Neural cell (in vitro differentiated cells): ENCODE measurements at regions not wholly inside any gene's neighbourhood (a gene's known extent, or its start where the extent isn't known, plus 50 kb on each side); places are given as distances from the start of the nearest gene placed in this dataset.

Experiments
- H2AFZ ChIP-seq: fragments of 200-600, 300-800 bp; sonication (generic), shearing (Covaris generic); 2 replicates; pipeline ENCODE4 v1.6.0; 2014; ENCODE audit warnings: low read depth, mild to moderate bottlenecking, antibody characterized with exemption, low read length, moderate library complexity
- H3F3A ChIP-seq: fragments of 200-600 bp; shearing (Covaris generic); 2 replicates; pipeline ENCODE4 v1.6.1; 2016; ENCODE audit warnings: mild to moderate bottlenecking, moderate library complexity, mixed read lengths, antibody characterized with exemption, low read length; ENCODE audit not compliant: insufficient read depth, poor library complexity, severe bottlenecking
- H3K27ac ChIP-seq: fragments of 200-600, 300-800 bp; sonication (generic), shearing (Covaris generic); 2 replicates; pipeline ENCODE4 v1.5.1; 2014; ENCODE audit warnings: mild to moderate bottlenecking, low read length, moderate library complexity
- H3K27me3 ChIP-seq: fragments of 300-800, 200-600 bp; sonication (generic), shearing (Covaris generic); 2 replicates; pipeline ENCODE4 v1.6.0; 2014; ENCODE audit warnings: mild to moderate bottlenecking, low read depth, low read length, moderate library complexity; ENCODE audit not compliant: insufficient read depth
- H3K36me3 ChIP-seq: fragments of 300-800, 200-600 bp; sonication (generic), shearing (Covaris generic); 2 replicates; pipeline ENCODE4 v1.5.1; 2014; ENCODE audit warnings: mild to moderate bottlenecking, antibody characterized with exemption, low read length, moderate library complexity; ENCODE audit not compliant: insufficient read depth
- H3K4me2 ChIP-seq: fragments of 300-800, 200-600 bp; sonication (generic), shearing (Covaris generic); 2 replicates; pipeline ENCODE4 v1.6.0; 2014; ENCODE audit warnings: mild to moderate bottlenecking, low read length
- H3K4me3 ChIP-seq: fragments of 300-800, 200-600 bp; sonication (generic), shearing (Covaris generic); 2 replicates; pipeline ENCODE4 v1.5.1; 2014; ENCODE audit warnings: mild to moderate bottlenecking, low read length, moderate library complexity
- H3K79me2 ChIP-seq: fragments of 200-600 bp; shearing (Covaris generic); replicated peaks from 2 replicates; pipeline ENCODE4 v1.6.0; 2014; ENCODE audit warnings: mild to moderate bottlenecking, low read length, moderate library complexity; ENCODE audit not compliant: insufficient read depth
- H3K9ac ChIP-seq: fragments of 300-800, 200-600 bp; sonication (generic), shearing (Covaris generic); 2 replicates; pipeline ENCODE4 v1.6.1; 2016; ENCODE audit warnings: mild to moderate bottlenecking, low read length, mixed read lengths
- H3K9me2 ChIP-seq: fragments of 200-600 bp; shearing (Covaris generic); 2 replicates; pipeline ENCODE4 v1.6.1; 2016; ENCODE audit warnings: mild to moderate bottlenecking, low read length, mixed read lengths; ENCODE audit not compliant: insufficient read depth
- H3K9me3 ChIP-seq: fragments of 200-600, 300-800 bp; sonication (generic), shearing (Covaris generic); 2 replicates; pipeline ENCODE4 v1.6.1; 2016; ENCODE audit warnings: mild to moderate bottlenecking, mixed run types, low read length, moderate library complexity, mixed read lengths
- H4K20me1 ChIP-seq: fragments of 200-600 bp; shearing (Covaris generic); 2 replicates; pipeline ENCODE4 v1.6.1; 2016; ENCODE audit warnings: mild to moderate bottlenecking, mixed run types; ENCODE audit not compliant: insufficient read depth
- EP300 ChIP-seq: fragments of 450-650 bp; conservative IDR thresholded peaks from 2 replicates; pipeline ENCODE4 v1.6.1; 2014; ENCODE audit warnings: antibody characterized with exemption, mild to moderate bottlenecking, moderate library complexity; ENCODE audit not compliant: poor library complexity, severe bottlenecking
- EZH2 ChIP-seq: fragments of 200-600, 300-800 bp; shearing (Covaris generic), sonication (generic); IDR thresholded peaks from 2 replicates; pipeline ENCODE4 v1.6.1; 2014; ENCODE audit warnings: antibody characterized with exemption, low read length, borderline replicate concordance, mild to moderate bottlenecking; ENCODE audit not compliant: insufficient read depth, poor library complexity, severe bottlenecking
- MXI1 ChIP-seq: fragments of 450-650 bp; conservative IDR thresholded peaks from 2 replicates; pipeline ENCODE4 v1.6.1; 2014; ENCODE audit warnings: antibody characterized with exemption, mild to moderate bottlenecking; ENCODE audit not compliant: poor library complexity, severe bottlenecking
- POLR2AphosphoS5 ChIP-seq: IDR thresholded peaks from 2 replicates; pipeline ENCODE4 v1.6.1; 2012
- RAD21 ChIP-seq: fragments of 450-650 bp; conservative IDR thresholded peaks from 2 replicates; pipeline ENCODE4 v1.6.1; 2014; ENCODE audit warnings: antibody characterized with exemption, mild to moderate bottlenecking, moderate library complexity
- SMC3 ChIP-seq: fragments of 450-650 bp; conservative IDR thresholded peaks from 2 replicates; pipeline ENCODE4 v1.6.1; 2014; ENCODE audit warnings: antibody characterized with exemption, mild to moderate bottlenecking, moderate library complexity; ENCODE audit not compliant: poor library complexity
- TAF1 ChIP-seq: IDR thresholded peaks from 2 replicates; pipeline ENCODE4 v1.6.1; 2012; ENCODE audit warnings: low read depth
- TF ChIP-seq, protein P1 (sequence below): fragments of 450-650 bp; IDR thresholded peaks from 2 replicates; pipeline ENCODE4 v1.5.1; 2014; ENCODE audit warnings: antibody characterized with exemption, mild to moderate bottlenecking, moderate library complexity; ENCODE audit not compliant: poor library complexity, severe bottlenecking
- TF ChIP-seq, protein P2 (sequence below): IDR thresholded peaks from 2 replicates; pipeline ENCODE4 v1.6.1; 2012; ENCODE audit warnings: borderline replicate concordance

DNA sequence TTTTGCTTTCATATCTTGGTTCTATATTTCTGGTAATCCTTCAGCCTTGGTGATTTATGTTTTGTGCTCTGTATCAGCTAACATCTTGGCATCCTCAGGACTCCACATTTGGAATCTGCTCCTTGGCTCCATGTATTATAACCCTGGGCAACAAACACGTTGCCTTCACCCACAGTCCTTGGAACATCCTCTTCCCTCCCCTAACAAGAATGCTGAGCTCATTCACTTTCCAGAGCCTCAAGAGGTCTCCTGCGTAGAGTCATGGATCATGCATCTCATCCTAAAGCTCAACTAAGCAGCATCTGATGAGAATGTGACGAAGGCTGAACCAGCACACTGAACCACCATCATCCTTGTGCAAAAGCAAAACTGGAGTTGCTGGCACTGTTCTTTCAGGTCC, 60.5 kb upstream of the C1GALT1C1 start:
- H3K9me3 ChIP-seq, result no peaks in the 10 kb centered on the region
- no peaks in the 10 kb centered on the region for H3K27me3 ChIP-seq
- no peaks in the 10 kb centered on the region for H3K36me3 ChIP-seq
- H3K27ac ChIP-seq, result no peak overlapping the region
- H3K9me2 ChIP-seq, result no peaks in the 10 kb centered on the region
- no peak overlapping the region for H3K4me3 ChIP-seq
- H3K9ac ChIP-seq, result no peak overlapping the region
- no peak overlapping the region for H2AFZ ChIP-seq
- H3F3A ChIP-seq, result no peaks in the 10 kb centered on the region
- no peaks in the 10 kb centered on the region for H3K79me2 ChIP-seq
- TF ChIP-seq, protein P1, sequence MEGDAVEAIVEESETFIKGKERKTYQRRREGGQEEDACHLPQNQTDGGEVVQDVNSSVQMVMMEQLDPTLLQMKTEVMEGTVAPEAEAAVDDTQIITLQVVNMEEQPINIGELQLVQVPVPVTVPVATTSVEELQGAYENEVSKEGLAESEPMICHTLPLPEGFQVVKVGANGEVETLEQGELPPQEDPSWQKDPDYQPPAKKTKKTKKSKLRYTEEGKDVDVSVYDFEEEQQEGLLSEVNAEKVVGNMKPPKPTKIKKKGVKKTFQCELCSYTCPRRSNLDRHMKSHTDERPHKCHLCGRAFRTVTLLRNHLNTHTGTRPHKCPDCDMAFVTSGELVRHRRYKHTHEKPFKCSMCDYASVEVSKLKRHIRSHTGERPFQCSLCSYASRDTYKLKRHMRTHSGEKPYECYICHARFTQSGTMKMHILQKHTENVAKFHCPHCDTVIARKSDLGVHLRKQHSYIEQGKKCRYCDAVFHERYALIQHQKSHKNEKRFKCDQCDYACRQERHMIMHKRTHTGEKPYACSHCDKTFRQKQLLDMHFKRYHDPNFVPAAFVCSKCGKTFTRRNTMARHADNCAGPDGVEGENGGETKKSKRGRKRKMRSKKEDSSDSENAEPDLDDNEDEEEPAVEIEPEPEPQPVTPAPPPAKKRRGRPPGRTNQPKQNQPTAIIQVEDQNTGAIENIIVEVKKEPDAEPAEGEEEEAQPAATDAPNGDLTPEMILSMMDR, result no peak
- TF ChIP-seq TAF1, result no peak
- no peak for TF ChIP-seq RAD21
- no peak for TF ChIP-seq EP300
- TF ChIP-seq EZH2, result no peak
- no peak for TF ChIP-seq SMC3
- TF ChIP-seq, protein P2, sequence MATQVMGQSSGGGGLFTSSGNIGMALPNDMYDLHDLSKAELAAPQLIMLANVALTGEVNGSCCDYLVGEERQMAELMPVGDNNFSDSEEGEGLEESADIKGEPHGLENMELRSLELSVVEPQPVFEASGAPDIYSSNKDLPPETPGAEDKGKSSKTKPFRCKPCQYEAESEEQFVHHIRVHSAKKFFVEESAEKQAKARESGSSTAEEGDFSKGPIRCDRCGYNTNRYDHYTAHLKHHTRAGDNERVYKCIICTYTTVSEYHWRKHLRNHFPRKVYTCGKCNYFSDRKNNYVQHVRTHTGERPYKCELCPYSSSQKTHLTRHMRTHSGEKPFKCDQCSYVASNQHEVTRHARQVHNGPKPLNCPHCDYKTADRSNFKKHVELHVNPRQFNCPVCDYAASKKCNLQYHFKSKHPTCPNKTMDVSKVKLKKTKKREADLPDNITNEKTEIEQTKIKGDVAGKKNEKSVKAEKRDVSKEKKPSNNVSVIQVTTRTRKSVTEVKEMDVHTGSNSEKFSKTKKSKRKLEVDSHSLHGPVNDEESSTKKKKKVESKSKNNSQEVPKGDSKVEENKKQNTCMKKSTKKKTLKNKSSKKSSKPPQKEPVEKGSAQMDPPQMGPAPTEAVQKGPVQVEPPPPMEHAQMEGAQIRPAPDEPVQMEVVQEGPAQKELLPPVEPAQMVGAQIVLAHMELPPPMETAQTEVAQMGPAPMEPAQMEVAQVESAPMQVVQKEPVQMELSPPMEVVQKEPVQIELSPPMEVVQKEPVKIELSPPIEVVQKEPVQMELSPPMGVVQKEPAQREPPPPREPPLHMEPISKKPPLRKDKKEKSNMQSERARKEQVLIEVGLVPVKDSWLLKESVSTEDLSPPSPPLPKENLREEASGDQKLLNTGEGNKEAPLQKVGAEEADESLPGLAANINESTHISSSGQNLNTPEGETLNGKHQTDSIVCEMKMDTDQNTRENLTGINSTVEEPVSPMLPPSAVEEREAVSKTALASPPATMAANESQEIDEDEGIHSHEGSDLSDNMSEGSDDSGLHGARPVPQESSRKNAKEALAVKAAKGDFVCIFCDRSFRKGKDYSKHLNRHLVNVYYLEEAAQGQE, result no peak
- no peak for TF ChIP-seq MXI1
- no peak for TF ChIP-seq POLR2AphosphoS5
- H3K4me2 ChIP-seq, result no peak overlapping the region
- H4K20me1 ChIP-seq, result no peaks in the 10 kb centered on the region

GRCh38 chrX:120680090-120680489, 50.2 kb upstream of the C1GALT1C1 start:
- no peaks in the 10 kb centered on the region for H3K9me2 ChIP-seq
- no peak overlapping the region for H3K4me3 ChIP-seq
- H3K27ac ChIP-seq, result no peak overlapping the region
- TF ChIP-seq, protein P1, result no peak
- TF ChIP-seq RAD21 (no peak), EZH2 (no peak), POLR2AphosphoS5 (no peak), EP300 (no peak), MXI1 (no peak), TAF1 (no peak), SMC3 (no peak)
- TF ChIP-seq, protein P2, result no peak
- H2AFZ ChIP-seq, result no peak overlapping the region
- no peaks in the 10 kb centered on the region for H3K27me3 ChIP-seq
- no peaks in the 10 kb centered on the region for H3K36me3 ChIP-seq
- no peaks in the 10 kb centered on the region for H3K9me3 ChIP-seq
- no peak overlapping the region for H3K9ac ChIP-seq
- no peak overlapping the region for H3K4me2 ChIP-seq
- H3F3A ChIP-seq, result no peaks in the 10 kb centered on the region
- no peaks in the 10 kb centered on the region for H3K79me2 ChIP-seq
- no peaks in the 10 kb centered on the region for H4K20me1 ChIP-seq
